GM12865 (cell line): ENCODE measurements at regions not wholly inside any gene's neighbourhood (a gene's known extent, or its start where the extent isn't known, plus 50 kb on each side); places are given as distances from the start of the nearest gene placed in this dataset.

Source experiments
- DNase-seq: peaks from one replicate; pipeline ENCODE4 v3.0.0; 2010; ENCODE audit warnings: low read depth
- H3K4me3 ChIP-seq: 2 replicates; pipeline ENCODE4 v1.5.1; 2011; ENCODE audit warnings: mild to moderate bottlenecking, low read depth, low read length, control low read depth
- CTCF ChIP-seq: IDR thresholded peaks from 2 replicates; pipeline ENCODE4 v1.5.1; 2011; ENCODE audit warnings: low read length, control low read depth, low read depth, inconsistent platforms; ENCODE audit not compliant: insufficient read depth; ENCODE audit errors: missing control alignments

GRCh38 chr6:19443411-19443810, 393.8 kb upstream of the ID4 start:
- H3K4me3 ChIP-seq: no peak overlapping the region
- TF ChIP-seq CTCF: no peak
- no peak for DNase-seq

GRCh38 chr6:19444041-19444440, 393.1 kb upstream of the ID4 start:
- no peak overlapping the region for H3K4me3 ChIP-seq
- no peak for TF ChIP-seq CTCF
- no peak for DNase-seq

GRCh38 chr6:19444481-19444880, 392.7 kb upstream of the ID4 start:
- H3K4me3 ChIP-seq: no peak overlapping the region
- no peak for DNase-seq
- no peak for TF ChIP-seq CTCF

GRCh38 chr6:19446570-19446969, 390.6 kb upstream of the ID4 start:
- H3K4me3 ChIP-seq: no peak overlapping the region
- no peak for TF ChIP-seq CTCF
- DNase-seq: no peak

- TF ChIP-seq CTCF: no peak
- DNase-seq: no peak
- H3K4me3 ChIP-seq: no peak overlapping the region
Observed at GRCh38 chr6:19450651-19451050, 386.5 kb upstream of the ID4 start.

- no peak overlapping the region for H3K4me3 ChIP-seq
- no peak for DNase-seq
Observed at GRCh38 chr6:19452495-19452894, 384.7 kb upstream of the ID4 start.

More at GRCh38 chr6:19452495-19452894, 384.7 kb upstream of the ID4 start:
- TF ChIP-seq CTCF: no peak
